Right lobe of liver (tissue), 6 donors: ENCODE measurements at regions not wholly inside any gene's neighbourhood (a gene's known extent, or its start where the extent isn't known, plus 50 kb on each side); places are given as distances from the start of the nearest gene placed in this dataset.

ENCODE experiments used
- ATAC-seq, 4 donors: fragments of 200-7000 bp; cut with Tn5 transposase; one replicate each; pipeline ENCODE4 v1.9.1; 2020; ENCODE audit warnings: mild to moderate bottlenecking in 4 of 4, moderate library complexity in 4 of 4
- DNase-seq, 3 donors: peaks; one replicate each; pipeline ENCODE4 v3.0.0-alpha.2; 2020
- H3K27ac ChIP-seq, 3 donors: fragments of 200-600 bp; one replicate each; pipeline ENCODE4 v1.8.0; 2022
- H3K27me3 ChIP-seq, 2 donors: fragments of 200-600 bp; one replicate each; pipeline ENCODE4 v1.8.0; 2022
- H3K36me3 ChIP-seq, 4 donors: fragments of 200-600 bp; sonication (generic) in 1 of 4; one replicate each; pipeline versions ENCODE4 v1.5.1 to v1.8.0; 2017 to 2022; ENCODE audit warnings: control low read depth in 1 of 4
- H3K4me1 ChIP-seq, 4 donors: fragments of 200-600 bp; sonication (generic) in 1 of 4; one replicate each; pipeline versions ENCODE4 v1.5.1 to v1.8.0; 2017 to 2022; ENCODE audit warnings: control low read depth in 1 of 4
- H3K4me3 ChIP-seq, 3 donors: fragments of 200-600 bp; one replicate each; pipeline ENCODE4 v1.8.0; 2022
- H3K9me3 ChIP-seq, 4 donors: fragments of 200-600 bp; sonication (generic) in 1 of 4; one replicate each; pipeline versions ENCODE4 v1.5.1 to v1.8.0; 2017 to 2022; ENCODE audit warnings: control low read depth in 1 of 4
- CTCF ChIP-seq, 4 donors: fragments of 200-600 bp in 3 of 4; fragments of 450-650 bp in 1 of 4; IDR thresholded peaks; one replicate each; pipeline versions ENCODE4 v1.5.1 to v1.8.0; 2016 to 2022; ENCODE audit warnings: antibody characterized with exemption in 4 of 4, mild to moderate bottlenecking in 2 of 4
- POLR2A ChIP-seq: fragments of 450-650 bp; IDR thresholded peaks from one replicate; pipeline ENCODE4 v1.6.1; 2017; ENCODE audit warnings: antibody characterized with exemption, mild to moderate bottlenecking
- WGBS: methylation state at CpG from one replicate; pipeline ENCODE4 v1.1.6; 2018; ENCODE audit warnings: low coverage, low lambda C conversion rate; ENCODE audit not compliant: insufficient coverage; ENCODE audit errors: missing lambda C conversion rate; 5-methylcytosine and 5-hydroxymethylcytosine counted together
- intact Hi-C, 2 donors: fragments of 100-400 bp; cut with DNase I; formaldehyde crosslinking; loops; one replicate each; pipeline versions ENCODE4 v1.11.2 to v1.14.1; 2022
- donor health status: DM: no; HTN: yes; CAD: no.
- donor health status: DM: no; HTN: no; CAD: no.
- donor health status: DM: no; HTN: no; CAD: no.
- donor health status: DM: no; HTN: yes; CAD: no.
- donor health status: DM: no; HTN: yes; CAD: no.

GRCh38 chr17:77687921-77688320, 270.6 kb upstream of the TNRC6C start:
- TF ChIP-seq POLR2A (no peak), CTCF (IDR thresholded peaks at IDR 0.05) (no peak)
- H3K36me3 ChIP-seq, result no peaks in the 10 kb centered on the region
- 92% methylated on average over 6 of the region's 16 CpGs for WGBS
- no peak overlapping the region for H3K27ac ChIP-seq
- DNase-seq (no peak), ATAC-seq (no peak)
- no peaks in the 10 kb centered on the region for H3K4me1 ChIP-seq
- intact Hi-C loops, result no loop called here
- no peak overlapping the region for H3K4me3 ChIP-seq
- no peaks in the 10 kb centered on the region for H3K27me3 ChIP-seq
- H3K9me3 ChIP-seq, result no peaks in the 10 kb centered on the region

GRCh38 chr17:77688369-77688768, 270.1 kb upstream of the TNRC6C start:
- no peak overlapping the region for H3K4me3 ChIP-seq
- ATAC-seq (no peak), DNase-seq (no peak)
- H3K27me3 ChIP-seq, result no peaks in the 10 kb centered on the region
- H3K27ac ChIP-seq, result no peak overlapping the region
- 49% methylated on average over 4 of the region's 4 CpGs for WGBS
- H3K36me3 ChIP-seq, result no peaks in the 10 kb centered on the region
- TF ChIP-seq POLR2A (no peak), CTCF (IDR thresholded peaks at IDR 0.05) (no peak)
- H3K9me3 ChIP-seq, result no peaks in the 10 kb centered on the region
- H3K4me1 ChIP-seq, result no peaks in the 10 kb centered on the region
- intact Hi-C loops, result no loop called here

- no peak overlapping the region for H3K4me3 ChIP-seq
- H3K27ac ChIP-seq, result no peak overlapping the region
- no peaks in the 10 kb centered on the region for H3K27me3 ChIP-seq
- no peaks in the 10 kb centered on the region for H3K9me3 ChIP-seq
- ATAC-seq, result no peak
- 41% methylated on average over 19 of the region's 24 CpGs for WGBS
- H3K36me3 ChIP-seq, result no peaks in the 10 kb centered on the region
- peak in 1 of 3 donors; percentile 36 for DNase-seq
- no peaks in the 10 kb centered on the region for H3K4me1 ChIP-seq
- TF ChIP-seq CTCF (IDR thresholded peaks at IDR 0.05), result no peak
- no peak for TF ChIP-seq POLR2A
- intact Hi-C loops, result no loop called here
Measured at GRCh38 chr17:77690271-77691161, 268.0 kb upstream of the TNRC6C start.

- peak in 1 of 4 donors; percentile 14 for ATAC-seq
- Histone ChIP-seq H3K27me3 (no peaks in the 10 kb centered on the region), H3K4me3 (no peak overlapping the region), H3K36me3 (no peaks in the 10 kb centered on the region), H3K4me1 (no peaks in the 10 kb centered on the region), H3K9me3 (no peaks in the 10 kb centered on the region), H3K27ac (no peak overlapping the region)
- peak in 2 of 3 donors; percentile 24 to 30 for DNase-seq
- intact Hi-C loops, result no loop called here
- TF ChIP-seq POLR2A (no peak), CTCF (IDR thresholded peaks at IDR 0.05) (no peak)
- WGBS, result 45% methylated on average over 7 of the region's 21 CpGs
Measured at GRCh38 chr17:77691216-77692085, 267.1 kb upstream of the TNRC6C start.
